ENCODE measurements at regions not wholly inside any gene's neighbourhood (a gene's known extent, or its start where the extent isn't known, plus 50 kb on each side); places are given as distances from the start of the nearest gene placed in this dataset.

DNA sequence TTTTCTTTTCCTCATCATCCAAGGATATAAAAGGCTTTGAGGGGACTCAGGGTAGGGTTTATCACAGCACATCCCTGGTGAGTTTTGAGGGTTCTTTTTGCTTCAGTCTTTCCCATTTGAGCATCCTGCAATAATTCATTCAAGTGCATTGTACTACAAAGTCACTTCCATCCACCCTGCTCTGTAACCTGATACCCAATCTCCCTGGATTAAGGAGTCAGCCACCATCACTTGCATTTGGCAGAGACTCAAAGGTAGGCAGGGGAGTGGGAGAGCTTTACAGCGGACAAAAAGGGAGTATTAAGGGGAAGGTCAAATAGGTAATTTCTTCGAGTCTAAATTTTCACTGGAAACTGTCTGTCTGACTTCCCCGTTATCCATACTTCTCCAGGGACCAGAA, 216.1 kb upstream of the TMTC4 start:
- H3K79me1 ChIP-seq (ENCODE audit: insufficient read depth, low read depth, low read length, poor library complexity, severe bottlenecking) = no peaks in the 10 kb centered on the region
- H3K14ac ChIP-seq (ENCODE audit: insufficient read depth, low read length) = no peak overlapping the region
- peaks cover 7 to 9% of the 10 kb centered on the region in 2 experiments for H3K4me1 Mint-ChIP-seq
- H3K27ac ChIP-seq (ENCODE audit: insufficient read length, low read depth, low read length) = no peak overlapping the region
- H2BK12ac ChIP-seq (ENCODE audit: insufficient read length, low read depth, low read length) = no peak overlapping the region
- H2AK5ac ChIP-seq (ENCODE audit: insufficient read length, low read length) = no peak overlapping the region
- H2BK15ac ChIP-seq (ENCODE audit: low read depth, low read length) = no peak overlapping the region
- H3T11ph ChIP-seq (ENCODE audit: low read length) = no peak overlapping the region
- no peak overlapping the region for H3K4me2 ChIP-seq (ENCODE audit: insufficient read depth, insufficient read length, low read length)
- no peaks in the 10 kb centered on the region for H3K36me3 Mint-ChIP-seq (ENCODE audit: insufficient read depth in 1 of 3, low read depth in 3 of 3)
- no peaks in the 10 kb centered on the region; the same call in 1 of the 2 replicates for H3K27me3 Mint-ChIP-seq (ENCODE audit: low read depth)
- TF ChIP-seq, protein P1, sequence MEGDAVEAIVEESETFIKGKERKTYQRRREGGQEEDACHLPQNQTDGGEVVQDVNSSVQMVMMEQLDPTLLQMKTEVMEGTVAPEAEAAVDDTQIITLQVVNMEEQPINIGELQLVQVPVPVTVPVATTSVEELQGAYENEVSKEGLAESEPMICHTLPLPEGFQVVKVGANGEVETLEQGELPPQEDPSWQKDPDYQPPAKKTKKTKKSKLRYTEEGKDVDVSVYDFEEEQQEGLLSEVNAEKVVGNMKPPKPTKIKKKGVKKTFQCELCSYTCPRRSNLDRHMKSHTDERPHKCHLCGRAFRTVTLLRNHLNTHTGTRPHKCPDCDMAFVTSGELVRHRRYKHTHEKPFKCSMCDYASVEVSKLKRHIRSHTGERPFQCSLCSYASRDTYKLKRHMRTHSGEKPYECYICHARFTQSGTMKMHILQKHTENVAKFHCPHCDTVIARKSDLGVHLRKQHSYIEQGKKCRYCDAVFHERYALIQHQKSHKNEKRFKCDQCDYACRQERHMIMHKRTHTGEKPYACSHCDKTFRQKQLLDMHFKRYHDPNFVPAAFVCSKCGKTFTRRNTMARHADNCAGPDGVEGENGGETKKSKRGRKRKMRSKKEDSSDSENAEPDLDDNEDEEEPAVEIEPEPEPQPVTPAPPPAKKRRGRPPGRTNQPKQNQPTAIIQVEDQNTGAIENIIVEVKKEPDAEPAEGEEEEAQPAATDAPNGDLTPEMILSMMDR (conservative IDR thresholded peaks at IDR 0.05) = no peak
- no CpG with 5 or more reads among the region's 3 CpGs for WGBS (ENCODE audit: extremely low coverage, insufficient read length, low lambda C conversion rate)
- H3K18ac ChIP-seq (ENCODE audit: insufficient read length, low read depth, low read length) = no peak overlapping the region
- no peaks in the 10 kb centered on the region for H3K27me3 ChIP-seq (ENCODE audit: insufficient read depth, low read length)
- no peak for DNase-seq
- H3K23me2 ChIP-seq (ENCODE audit: insufficient read length, low read depth, low read length, poor library complexity, severe bottlenecking) = no peaks in the 10 kb centered on the region
- H2BK120ac ChIP-seq (ENCODE audit: low read depth, low read length, poor library complexity, severe bottlenecking) = no peak overlapping the region
- no peak overlapping the region for H2BK5ac ChIP-seq (ENCODE audit: insufficient read length, low read length)
- no peaks in the 10 kb centered on the region for H4K20me1 ChIP-seq (ENCODE audit: control insufficient read depth, insufficient read depth, insufficient read length)
- no peak overlapping the region for H4K91ac ChIP-seq (ENCODE audit: insufficient read length, low read depth, low read length)
- no peaks in the 10 kb centered on the region for H3K4me1 ChIP-seq (ENCODE audit: insufficient read depth, low read length)
- H2BK20ac ChIP-seq (ENCODE audit: low read depth, low read length, poor library complexity, severe bottlenecking) = no peak overlapping the region
- H3K23ac ChIP-seq (ENCODE audit: insufficient read length, low read depth, low read length) = no peak overlapping the region
- H3K9ac ChIP-seq (ENCODE audit: extremely low read depth, insufficient read length, low read length) = no peak overlapping the region
- no peak overlapping the region for H3K56ac ChIP-seq (ENCODE audit: insufficient read length, low read depth, low read length)
- no peak overlapping the region for H2AFZ ChIP-seq (ENCODE audit: low read length)
- no peaks in the 10 kb centered on the region for H3K9me3 ChIP-seq (ENCODE audit: control insufficient read depth, low read depth, low read length)
- no peak overlapping the region for H3K4ac ChIP-seq (ENCODE audit: low read depth, low read length)
- no peaks in the 10 kb centered on the region for H3K79me2 ChIP-seq (ENCODE audit: insufficient read depth, low read length)
- H3K27ac Mint-ChIP-seq = no peak overlapping the region
- peaks cover 0 to 2% of the 10 kb centered on the region in 2 experiments; a peak in 1 of 5 replicates for H3K9me3 Mint-ChIP-seq
- no peak overlapping the region for H3K4me3 Mint-ChIP-seq
- no peak overlapping the region for H4K8ac ChIP-seq (replicated peaks; ENCODE audit: insufficient read length, low read depth, low read length)
- H4K5ac ChIP-seq (ENCODE audit: insufficient read length, low read depth, low read length) = no peak overlapping the region

Measured in H9 (cell line).